RKO (cell line): ENCODE measurements at regions not wholly inside any gene's neighbourhood (a gene's known extent, or its start where the extent isn't known, plus 50 kb on each side); places are given as distances from the start of the nearest gene placed in this dataset.

ENCODE experiments used
- DNase-seq: peaks from one replicate; pipeline ENCODE4 v3.0.0-alpha.2; 2016; ENCODE audit warnings: low spot score

DNA sequence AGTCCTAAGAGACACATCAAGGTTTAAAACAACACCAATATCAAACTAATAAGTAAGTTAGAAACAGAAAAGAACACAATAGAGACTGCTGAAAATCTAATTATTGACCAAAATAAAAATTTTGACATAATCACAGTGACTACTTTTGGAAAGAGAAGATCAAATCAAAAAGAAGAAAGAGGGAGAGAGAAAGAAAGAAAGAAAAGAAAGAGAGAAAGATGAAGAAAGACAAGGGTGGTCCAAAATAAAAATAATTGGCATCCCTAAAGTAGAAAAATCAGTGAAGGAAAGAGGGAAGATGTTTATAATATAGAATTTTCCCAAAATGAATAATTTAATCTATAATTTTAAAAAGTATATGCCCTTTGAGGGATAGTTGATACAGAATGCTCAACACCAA is 118.8 kb upstream of the VIPR2 start:
- no peak for DNase-seq

DNA sequence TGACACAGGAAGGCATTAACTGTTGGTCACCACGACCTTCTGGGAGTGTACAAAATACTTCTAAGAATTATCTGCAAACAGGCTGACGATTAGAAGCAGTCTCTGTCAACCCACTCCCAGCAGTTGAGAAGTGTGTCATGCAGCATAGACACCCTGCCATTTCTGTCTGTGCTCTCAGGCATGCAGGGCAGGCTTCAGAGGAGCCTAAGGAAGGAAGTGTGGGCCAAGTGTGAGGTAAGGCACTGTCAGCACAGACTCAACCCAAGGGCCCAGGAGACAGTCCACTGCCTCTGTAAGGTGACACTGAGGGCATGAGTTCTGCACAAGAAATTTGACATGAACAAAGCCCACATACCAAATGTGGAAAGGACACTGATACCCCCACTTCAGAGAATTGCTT is 109.0 kb upstream of the VIPR2 start:
- no peak for DNase-seq

DNA sequence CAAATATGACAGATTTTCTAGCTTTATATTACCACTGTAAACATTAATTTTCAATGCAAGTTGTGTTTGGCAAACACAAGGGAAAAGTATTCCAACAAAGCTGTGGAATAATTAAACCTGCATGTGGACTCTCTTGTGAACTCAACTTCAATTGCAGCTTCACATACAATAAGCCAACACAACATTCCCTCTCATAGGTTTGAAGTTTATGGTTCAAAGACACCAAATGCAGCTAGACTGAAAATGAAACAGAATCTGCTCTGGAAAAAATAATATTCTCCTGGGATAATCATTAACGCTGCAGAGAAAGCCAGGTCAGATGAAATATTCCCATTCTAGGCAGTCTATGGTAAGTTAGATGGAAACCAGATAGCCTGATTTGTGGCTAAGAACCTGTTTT is 105.8 kb upstream of the VIPR2 start:
- no peak for DNase-seq

DNA sequence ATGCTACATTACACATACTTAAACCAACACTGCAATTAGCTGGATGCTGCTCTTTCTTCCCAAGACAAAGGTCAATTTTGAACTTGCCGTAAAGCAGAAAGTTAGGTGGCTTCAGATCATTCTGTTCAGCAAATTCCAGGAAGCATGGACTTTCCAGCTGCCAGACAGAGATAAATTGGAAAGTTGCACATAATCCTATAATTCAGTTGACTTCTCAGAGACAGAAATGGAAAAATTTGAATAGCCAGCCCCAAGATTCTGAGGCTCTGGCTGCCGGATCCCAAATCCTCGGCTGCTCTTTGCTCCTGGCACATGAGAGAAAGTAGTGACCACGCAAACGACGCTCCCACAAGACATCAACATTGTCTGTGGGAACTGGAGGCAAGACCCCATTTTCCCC is 105.0 kb upstream of the VIPR2 start:
- no peak for DNase-seq

DNA sequence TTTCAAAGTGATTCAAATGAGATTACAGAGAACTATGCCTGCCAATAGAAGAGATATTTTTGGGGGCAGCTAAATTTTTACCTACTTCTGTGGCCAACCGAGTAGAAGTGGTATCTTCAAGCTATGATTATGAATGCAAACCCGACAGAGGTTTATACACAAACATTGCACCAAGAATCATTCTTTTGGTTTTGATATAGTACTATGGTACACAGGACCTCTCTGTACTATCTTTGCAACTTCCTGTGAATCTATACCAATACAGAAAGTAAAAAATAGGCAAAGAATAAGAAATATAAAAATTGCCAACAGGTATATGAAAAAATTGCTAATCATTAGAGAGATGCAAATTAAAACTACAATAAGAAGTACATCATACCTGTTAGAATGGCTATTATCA is 103.2 kb upstream of the VIPR2 start:
- no peak for DNase-seq

DNA sequence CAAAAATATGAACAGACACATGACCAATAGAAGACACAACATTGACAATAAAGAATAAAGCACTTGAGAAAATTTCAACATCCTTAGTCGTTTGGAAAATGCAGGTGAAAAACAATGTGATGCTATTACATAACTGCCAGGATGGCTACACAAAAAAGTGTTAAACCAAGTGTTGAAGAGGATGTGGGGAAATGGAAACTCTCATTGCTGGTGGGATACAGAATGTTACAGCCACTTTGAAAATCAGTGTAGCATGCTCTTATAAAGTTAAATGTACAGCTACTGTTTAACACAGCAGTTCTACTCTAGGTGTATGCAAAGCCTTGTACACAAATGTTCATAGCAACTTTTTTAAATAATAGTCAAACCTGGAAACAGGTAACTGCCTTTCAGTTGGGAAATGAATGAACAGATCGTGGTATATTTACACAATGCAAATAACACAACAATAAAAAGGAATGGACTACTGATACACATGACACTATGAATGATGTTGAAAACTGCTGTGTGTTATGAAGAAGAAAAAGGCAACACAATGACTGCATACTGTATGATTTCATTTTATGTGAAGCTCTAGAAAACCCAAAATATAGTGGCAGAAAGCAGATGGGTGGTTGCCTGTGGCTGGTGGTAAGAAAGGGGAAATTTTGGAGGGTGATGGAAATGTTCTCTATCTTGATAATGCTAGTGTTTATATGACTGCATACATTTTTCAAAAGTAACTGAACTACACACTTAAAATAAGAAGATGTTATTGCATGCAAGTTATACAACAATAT is 102.2 kb upstream of the VIPR2 start:
- DNase-seq = no peak

DNA sequence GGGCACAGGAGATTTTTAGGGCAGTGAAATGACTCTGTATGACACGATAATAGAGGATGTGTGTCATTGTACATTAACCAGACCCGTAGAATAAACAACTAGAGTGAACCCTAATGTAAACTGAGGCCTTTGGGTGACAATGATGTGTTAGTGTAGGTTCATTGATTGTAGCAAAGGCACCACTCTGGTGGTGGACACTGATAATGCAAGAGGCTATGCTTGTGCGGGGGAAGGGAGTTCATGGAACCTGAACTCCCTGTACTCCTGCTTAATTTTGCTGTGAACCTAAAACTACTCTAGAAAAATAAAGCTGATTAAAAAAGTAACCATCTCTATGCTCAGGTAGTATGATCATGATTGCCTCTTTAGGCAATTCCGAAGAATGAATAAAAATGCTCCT is 96.3 kb upstream of the VIPR2 start:
- no peak for DNase-seq

DNA sequence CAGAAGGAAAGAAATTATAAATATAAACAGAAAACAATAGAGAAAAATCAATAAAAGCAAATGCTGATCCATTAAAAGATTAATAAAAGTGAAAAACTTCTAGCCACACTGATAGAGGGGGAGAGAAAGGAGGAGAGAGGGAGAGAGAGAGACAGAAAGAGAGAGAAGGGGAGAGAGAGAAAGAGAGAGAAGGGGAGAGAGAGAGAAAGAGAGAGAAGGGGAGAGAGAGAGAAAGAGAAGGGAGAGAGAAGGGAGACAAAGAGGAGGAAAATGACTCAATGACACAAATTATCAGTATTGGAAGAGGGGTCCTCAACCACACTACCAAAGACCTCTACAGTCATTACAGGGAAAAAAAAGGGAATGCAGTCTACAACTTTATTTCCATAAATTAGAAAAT is 94.4 kb upstream of the VIPR2 start:
- no peak for DNase-seq

DNA sequence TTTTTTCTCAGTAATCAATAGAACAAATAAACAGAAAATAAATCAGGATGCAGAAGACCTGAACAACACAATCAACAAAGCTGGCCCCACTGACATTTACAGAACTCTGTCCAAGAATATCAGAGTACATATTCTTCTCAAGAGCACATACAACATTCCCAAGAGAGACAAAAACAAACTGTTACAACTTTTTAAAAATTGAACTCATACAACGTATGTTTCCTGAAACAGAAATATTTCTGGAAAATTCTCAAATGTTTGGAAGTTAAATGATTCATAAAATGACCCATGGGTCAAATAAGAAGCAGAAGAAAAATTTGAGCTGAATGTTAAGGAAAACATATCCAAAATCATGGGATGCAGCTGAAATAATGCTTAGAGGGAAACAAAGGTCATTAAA is 93.9 kb upstream of the VIPR2 start:
- DNase-seq = no peak

DNA sequence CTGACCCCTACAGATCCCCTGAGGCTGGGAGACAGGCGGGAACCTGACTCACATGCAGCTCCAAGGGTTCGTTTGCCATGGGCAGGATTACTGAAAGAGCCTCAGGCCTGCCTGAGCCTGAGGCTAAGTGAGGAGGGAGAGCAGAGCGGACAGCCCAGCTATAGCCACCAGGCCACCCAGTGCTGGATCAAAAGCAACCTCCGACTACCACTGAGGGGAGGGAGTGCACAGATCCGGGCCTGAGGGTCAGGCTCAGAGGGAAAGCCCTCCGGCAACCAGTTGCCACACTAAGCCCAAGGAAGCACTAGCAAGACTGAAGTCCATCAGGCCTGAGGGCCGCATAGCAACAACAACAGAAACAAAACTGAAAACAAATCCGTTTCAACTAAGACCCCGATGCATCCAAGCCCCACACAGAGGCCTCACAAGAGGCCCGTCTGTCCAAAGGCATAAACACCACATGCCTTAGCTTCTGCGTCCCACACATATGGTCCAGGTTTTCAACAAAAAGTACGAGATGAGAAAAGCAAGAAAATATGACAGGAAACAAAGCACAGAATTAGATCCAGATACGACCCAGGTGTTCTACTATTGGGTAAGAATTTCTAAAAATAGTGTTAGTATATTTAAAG is 92.5 kb upstream of the VIPR2 start:
- no peak for DNase-seq

DNA sequence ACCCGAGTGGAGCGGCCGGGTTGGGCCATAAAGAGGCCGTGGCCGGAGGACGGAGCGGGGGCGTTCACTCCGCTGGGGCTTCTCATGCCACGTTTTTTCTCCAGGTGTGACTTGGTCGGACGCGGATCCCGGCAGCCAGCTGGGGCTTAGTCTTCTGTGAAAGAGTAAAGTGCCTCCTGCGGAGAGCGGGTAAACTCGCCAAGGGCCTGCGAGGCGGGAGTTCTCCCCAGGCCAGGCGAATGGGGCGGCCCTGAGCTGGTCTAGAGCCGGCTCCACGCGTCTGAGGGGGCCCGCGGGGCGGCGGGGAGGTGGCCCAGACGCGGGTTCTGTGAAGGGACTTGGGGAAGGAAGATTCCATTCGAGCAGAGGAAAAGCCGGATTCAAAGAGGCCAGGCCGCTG is 86.3 kb upstream of the VIPR2 start:
- DNase-seq = no peak

DNA sequence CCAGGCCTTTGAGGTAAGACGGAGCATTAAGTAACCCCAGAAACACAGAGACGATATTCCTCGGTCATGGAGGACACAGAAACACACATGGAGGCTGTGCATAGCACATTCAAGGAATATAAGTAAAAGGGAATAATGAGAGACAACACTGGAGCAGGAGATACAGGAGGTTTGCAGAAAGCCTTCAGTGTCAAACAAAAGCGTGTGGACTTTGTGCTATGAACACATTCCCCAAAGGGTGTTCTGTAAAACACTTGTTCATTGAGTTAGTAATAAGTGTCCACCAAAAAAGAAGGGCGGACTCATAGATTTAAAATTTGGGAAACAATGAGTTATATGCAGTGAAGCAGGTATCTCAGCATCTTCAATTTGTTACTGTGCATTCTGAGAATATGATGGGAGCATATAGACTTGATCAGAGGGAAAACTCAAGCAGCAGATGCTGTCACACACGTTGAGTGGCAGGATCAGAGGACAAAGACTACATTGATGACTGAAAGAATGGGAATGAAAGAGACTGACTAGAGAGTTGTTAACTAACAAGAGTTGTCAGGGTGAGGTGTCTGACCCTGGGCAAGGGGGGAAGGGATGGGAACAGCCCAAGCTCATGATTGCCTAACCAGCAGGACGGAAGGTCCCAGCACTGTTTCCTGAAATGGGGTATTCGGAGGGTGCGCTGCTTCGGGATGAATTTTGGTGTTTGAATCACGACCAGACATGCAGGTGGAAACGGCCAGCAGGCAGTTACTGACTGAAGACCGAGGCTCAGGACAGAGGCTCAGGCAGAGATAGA is 85.2 kb upstream of the VIPR2 start:
- DNase-seq = no peak

DNA sequence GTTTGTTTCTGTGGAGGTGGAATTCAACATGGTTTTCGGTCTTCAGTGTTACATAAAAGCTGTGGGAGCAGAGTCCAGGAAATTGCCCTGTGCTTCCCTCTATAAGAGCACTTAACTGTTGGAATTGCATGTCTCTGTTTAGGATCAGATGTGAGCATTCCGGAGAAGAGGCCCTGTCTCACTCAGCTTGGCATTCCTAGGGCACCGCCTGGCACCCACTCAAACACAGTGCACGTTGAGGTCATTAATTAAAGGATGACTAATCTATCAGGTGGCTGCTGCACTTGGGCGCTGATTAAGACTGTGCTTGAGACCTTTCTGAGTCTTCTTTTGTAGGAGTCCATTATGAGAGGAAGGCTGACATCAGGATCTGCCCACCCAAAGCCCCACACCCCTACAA is 82.8 kb upstream of the VIPR2 start:
- DNase-seq = peak; percentile 40

DNA sequence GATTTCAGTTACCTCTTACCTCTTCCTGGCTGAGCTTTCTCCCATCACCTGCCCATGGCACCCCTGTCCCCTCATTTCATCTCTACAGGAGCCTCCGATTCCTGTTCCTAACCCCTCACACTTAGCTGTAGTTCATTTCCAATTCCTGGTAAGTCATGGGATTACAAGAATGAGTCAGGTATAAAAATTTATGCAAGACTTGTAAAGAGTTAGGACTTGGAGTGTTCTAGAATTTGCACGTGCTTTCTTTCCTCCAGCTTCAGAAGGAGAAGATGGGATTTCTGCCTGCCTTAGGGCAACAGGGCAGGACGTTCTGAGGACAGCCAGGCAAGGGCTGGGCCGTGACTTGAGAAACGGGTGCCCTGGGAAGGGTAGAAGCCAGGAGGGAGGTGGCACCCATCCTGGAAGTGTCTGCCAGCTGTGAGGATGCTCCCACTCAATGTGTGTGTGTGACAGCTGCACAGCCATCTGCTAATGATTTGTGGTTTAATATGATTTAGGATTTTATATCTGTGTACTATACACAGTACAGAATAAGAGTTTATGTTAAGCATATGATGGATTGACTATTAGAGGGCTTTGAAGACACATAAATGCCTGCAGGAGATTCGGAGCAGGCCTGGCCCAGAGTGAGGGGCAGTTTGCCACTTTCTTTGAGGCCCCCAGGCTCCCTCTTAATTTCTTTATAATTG is 81.5 kb upstream of the VIPR2 start:
- DNase-seq = no peak

DNA sequence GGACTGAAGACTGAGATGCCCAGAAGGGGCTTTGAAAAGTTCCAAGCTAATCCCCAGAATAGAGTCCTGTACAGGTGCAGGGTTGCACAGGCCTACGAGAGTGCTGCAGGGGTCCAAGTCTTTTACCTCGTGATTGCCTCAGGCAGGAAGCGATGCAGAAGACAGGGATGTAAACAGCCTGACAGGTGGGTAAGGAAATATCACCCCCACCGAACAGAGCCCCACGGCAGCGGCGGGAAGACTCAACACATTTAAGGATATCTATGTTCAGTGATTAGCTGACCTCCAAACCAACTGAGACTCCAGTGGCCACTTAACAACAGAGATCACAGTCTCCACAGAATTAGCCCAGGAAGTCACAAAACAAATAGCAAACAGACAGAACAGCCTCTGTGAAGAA is 73.9 kb upstream of the VIPR2 start:
- no peak for DNase-seq

DNA sequence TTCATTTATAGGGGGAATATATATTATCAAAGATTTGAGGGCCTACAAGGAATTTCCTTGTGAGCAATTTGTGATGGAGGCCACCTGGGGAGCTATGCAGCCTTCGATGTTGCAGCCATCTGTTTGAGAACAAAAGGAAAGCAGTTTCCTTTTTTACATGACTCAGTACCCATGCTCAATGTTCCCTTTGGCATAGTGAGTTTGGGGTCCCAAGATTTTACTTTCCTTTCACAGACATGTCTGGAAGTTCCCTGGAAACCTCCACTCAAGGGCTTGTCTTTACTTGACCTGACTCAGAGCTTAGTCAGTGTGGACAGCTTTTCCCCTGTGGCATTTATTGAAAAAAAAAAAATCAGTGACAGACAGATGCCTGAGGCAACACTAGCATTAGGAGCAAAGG is 73.5 kb upstream of the VIPR2 start:
- no peak for DNase-seq

DNA sequence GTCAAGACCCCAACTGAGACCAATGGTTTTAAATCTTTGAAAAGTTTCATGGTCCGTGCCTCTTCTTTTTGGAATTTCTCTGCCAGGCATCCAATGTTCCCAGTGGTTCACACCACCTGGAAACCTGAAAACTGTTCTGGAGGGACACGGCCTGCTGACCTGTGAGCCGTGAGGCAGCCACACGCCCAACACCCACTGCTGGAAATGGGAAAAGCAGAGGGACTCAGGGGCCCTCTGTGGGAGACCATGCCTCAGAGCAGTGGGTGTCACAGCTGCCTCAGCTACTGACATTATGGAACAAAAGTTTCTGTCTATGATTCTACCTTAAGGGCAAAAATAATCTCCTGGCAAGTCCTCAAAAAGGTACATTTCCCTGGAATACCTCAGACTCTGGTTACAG is 70.4 kb upstream of the VIPR2 start:
- no peak for DNase-seq

DNA sequence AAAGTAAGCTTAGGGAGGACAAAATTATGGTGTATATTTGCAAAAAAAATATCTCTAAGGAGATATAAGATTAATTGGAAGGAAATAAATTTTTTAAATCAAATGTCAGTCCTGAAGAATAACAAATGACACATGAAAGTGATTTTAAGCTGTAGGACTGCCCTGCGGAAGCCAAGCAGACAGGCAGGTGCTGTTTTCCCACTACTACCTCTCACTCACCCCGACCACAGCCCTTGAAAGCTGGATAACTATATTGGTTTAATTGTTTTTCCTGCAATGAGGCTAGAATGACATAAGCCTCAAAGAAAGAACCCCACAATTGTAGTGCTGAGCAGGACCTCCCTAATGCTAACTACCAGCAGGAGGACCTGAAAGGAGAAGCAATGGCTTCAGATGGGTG is 68.6 kb upstream of the VIPR2 start:
- no peak for DNase-seq

DNA sequence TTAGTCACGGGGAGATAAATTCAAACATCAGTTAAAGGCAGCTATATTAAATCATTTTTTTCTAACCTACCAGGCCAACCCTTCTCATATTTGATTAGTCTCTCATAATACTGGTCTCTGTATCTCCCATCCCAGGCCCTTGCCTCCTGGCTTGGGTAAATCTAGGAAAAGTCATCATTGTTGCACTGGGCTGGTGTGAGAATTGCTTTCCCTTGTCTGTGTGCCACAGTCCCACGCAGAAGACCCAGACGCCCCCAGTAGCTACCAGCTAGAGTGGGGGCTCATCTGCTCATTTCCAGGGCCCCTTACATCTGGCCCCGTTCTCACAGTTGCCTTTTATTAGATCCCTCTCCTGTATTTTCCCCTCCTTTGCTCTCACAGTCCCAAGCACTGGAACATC is 67.6 kb upstream of the VIPR2 start:
- no peak for DNase-seq

DNA sequence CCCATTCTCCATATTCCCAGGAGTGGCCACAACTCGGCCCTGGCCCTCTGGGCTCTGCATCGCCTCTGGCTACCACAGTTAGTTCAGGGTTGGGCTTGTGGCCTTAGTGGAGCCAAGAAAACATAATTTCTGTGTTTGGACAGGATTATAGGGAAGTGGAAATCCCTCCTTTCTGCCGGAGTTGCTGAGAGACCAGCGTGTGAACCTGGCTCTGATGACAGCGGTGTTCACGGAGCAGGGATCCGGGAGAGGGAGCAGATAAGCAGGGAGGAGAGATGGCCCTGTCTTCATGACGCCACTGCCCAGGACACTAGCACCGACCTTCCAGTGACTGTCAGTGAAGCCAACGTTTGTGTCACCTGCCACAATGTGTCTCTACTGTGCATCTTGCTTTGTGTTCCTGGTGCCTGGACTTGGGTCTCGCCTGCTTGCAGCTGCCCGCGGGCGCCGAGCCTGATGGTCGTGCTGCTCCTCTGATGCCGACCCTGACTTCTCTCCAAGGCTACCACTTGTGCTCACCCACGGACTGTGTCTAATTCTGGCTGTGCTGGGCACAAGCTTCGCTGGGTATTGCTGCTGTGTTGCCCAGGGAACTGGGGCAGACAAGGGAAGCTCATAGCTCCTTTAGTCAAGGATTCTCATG is 67.0 kb upstream of the VIPR2 start:
- no peak for DNase-seq

DNA sequence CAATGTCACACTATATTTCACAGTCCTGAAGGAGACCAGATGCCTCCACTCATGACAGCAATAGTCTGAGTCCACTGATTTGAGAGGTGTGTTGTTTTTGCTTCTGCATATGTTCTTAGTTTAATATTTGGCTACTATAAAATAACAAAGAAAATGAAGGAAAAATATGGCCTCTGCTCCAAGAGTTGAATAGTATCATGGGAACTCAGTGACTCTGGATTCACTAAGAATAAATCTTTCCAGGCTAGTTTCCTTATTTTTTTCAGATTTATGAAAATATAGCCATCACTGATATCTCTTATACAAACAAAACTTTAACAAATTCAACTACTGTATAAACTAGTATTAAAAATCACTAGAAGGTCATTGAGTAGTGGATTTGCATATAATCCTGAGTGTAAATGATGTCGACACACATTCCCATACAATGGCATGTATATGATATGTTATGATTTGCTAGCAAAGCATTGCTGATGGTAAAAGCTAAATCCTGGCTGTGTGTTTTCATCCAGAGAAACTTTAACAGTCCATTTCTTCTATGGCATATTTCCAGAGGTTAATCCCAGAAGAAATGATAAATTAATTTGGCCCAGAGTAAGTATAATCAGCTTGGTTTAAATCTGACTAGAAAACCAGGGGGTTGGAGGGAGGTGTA is 66.0 kb upstream of the VIPR2 start:
- no peak for DNase-seq

DNA sequence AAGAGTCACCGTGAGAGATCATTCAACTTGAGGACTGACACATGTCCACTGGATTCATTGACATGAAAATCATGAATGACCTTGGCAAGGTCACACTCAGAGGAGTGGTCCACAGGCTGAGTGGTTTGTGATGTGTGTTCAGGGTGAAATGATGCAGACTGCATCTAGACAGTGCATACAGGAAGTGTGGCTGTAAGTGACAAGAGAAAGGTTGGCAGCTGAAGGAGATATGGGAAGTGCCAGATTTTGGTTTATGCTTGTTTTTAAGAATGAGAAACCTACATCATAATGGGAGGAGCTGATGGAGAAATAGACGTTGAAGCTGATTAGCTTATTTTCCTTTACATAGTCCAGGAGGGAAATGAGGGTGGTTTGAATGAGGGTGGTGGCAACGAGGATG is 64.8 kb upstream of the VIPR2 start:
- no peak for DNase-seq
